ENCODE measurements at regions not wholly inside any gene's neighbourhood (a gene's known extent, or its start where the extent isn't known, plus 50 kb on each side); places are given as distances from the start of the nearest gene placed in this dataset.

GRCh38 chr10:78250313-78251015 lies 216.8 kb downstream of the RPS24 start:
- no peaks in the 10 kb centered on the region for H3F3A ChIP-seq (ENCODE audit: low read length, unreplicated experiment)
- ChIA-PET POLR2A (ENCODE audit: unreplicated experiment) (no interaction called here), CTCF (no interaction called here)
- H3K27me3 ChIP-seq (ENCODE audit: low read length): no peaks in the 10 kb centered on the region
- intact Hi-C loops (cut with micrococcal nuclease): loop anchor here (10.0 kb wide), 1 partner anchor 504 kb away; no protein-coding TSS in a partner anchor
- no peak overlapping the region for H3K9ac ChIP-seq (ENCODE audit: low read length)
- ATAC-seq (no peak), DNase-seq (no peak)
- H3K4me3 ChIP-seq (ENCODE audit: low read length): no peak overlapping the region
- no peaks in the 10 kb centered on the region for H3K36me3 ChIP-seq (ENCODE audit: low read depth, low read length)
- 0 out of 2 replicates have a peak, but pooled peaks cover 3% of the 10 kb centered on the region for H3K9me2 ChIP-seq (replicated peaks; ENCODE audit: low read length)
- no peak overlapping the region for H3K27ac ChIP-seq (ENCODE audit: low read length)
- peaks cover 7% of the 10 kb centered on the region for H3K4me1 ChIP-seq (ENCODE audit: insufficient read depth, low read length)
- no peaks in the 10 kb centered on the region for H3K9me3 ChIP-seq (ENCODE audit: low read length)
- no TSS peak for BruUV-seq (replicated peaks)
- no peak overlapping the region for H2AFZ ChIP-seq (ENCODE audit: low read length)
- H4K20me1 ChIP-seq (ENCODE audit: low read length): no peaks in the 10 kb centered on the region
- H3K79me2 ChIP-seq (ENCODE audit: low read length): no peaks in the 10 kb centered on the region
- no peak overlapping the region for H3K4me2 ChIP-seq (ENCODE audit: low read length)
- TF ChIP-seq EZH2 (IDR thresholded peaks at IDR 0.05; ENCODE audit: low read length, unreplicated experiment) (no peak), CTCF (conservative IDR thresholded peaks at IDR 0.05; ENCODE audit: low read depth, low read length) (no peak), EZH2phosphoT487 (IDR thresholded peaks at IDR 0.05; ENCODE audit: borderline replicate concordance, low read length) (no peak)

DNA sequence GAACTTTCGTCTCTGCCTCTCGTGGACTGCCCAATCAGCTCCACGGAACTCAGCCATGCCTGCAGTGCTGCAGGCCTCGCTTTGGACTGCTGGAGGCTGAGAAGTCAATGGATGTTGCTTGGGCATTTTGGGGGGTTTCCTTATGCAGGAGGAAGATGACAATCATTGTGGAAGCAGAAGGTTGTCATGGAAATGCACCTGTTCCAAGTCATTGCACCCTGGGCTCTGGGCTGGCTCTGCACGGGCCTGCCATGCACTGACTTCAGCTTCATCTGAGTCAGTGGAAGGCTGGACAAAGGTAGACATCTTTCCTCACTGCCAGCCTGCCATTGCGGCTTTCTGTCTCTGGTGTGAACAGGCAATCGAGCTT lies 217.3 kb downstream of the RPS24 start:
- ChIA-PET CTCF (interaction anchor here (1.0 kb wide), 1 partner anchor 52 kb away, joined by 3 read pairs; no protein-coding TSS in a partner anchor), POLR2A (ENCODE audit: unreplicated experiment) (no interaction called here)
- no peak overlapping the region for H3K9ac ChIP-seq (ENCODE audit: low read length)
- BruUV-seq (replicated peaks): no TSS peak
- no peaks in the 10 kb centered on the region for H3K79me2 ChIP-seq (ENCODE audit: low read length)
- DNase-seq (no peak), ATAC-seq (no peak)
- peaks cover 12% of the 10 kb centered on the region for H3K4me1 ChIP-seq (ENCODE audit: insufficient read depth, low read length)
- H3K27me3 ChIP-seq (ENCODE audit: low read length): no peaks in the 10 kb centered on the region
- intact Hi-C loops (cut with micrococcal nuclease): loop anchor here (10.0 kb wide), 1 partner anchor 504 kb away; no protein-coding TSS in a partner anchor
- H3K27ac ChIP-seq (ENCODE audit: low read length): no peak overlapping the region
- H4K20me1 ChIP-seq (ENCODE audit: low read length): no peaks in the 10 kb centered on the region
- TF ChIP-seq EZH2 (IDR thresholded peaks at IDR 0.05; ENCODE audit: low read length, unreplicated experiment) (no peak), EZH2phosphoT487 (IDR thresholded peaks at IDR 0.05; ENCODE audit: borderline replicate concordance, low read length) (no peak), CTCF (conservative IDR thresholded peaks at IDR 0.05; ENCODE audit: low read depth, low read length) (no peak)
- H3K4me2 ChIP-seq (ENCODE audit: low read length): no peak overlapping the region
- H3K36me3 ChIP-seq (ENCODE audit: low read depth, low read length): no peaks in the 10 kb centered on the region
- no peak overlapping the region for H2AFZ ChIP-seq (ENCODE audit: low read length)
- no peaks in the 10 kb centered on the region for H3K9me3 ChIP-seq (ENCODE audit: low read length)
- 0 out of 2 replicates have a peak, but pooled peaks cover 3% of the 10 kb centered on the region for H3K9me2 ChIP-seq (replicated peaks; ENCODE audit: low read length)
- no peak overlapping the region for H3K4me3 ChIP-seq (ENCODE audit: low read length)
- H3F3A ChIP-seq (ENCODE audit: low read length, unreplicated experiment): no peaks in the 10 kb centered on the region

- CTCF ChIA-PET: no interaction called here
- H3K27ac ChIP-seq (ENCODE audit: low read length): no peak overlapping the region
- ATAC-seq (no peak), DNase-seq (no peak)
- H3K9me3 ChIP-seq (ENCODE audit: low read length): no peaks in the 10 kb centered on the region
- H3K4me2 ChIP-seq (ENCODE audit: low read length): no peak overlapping the region
- H3K9ac ChIP-seq (ENCODE audit: low read length): no peak overlapping the region
- H3K27me3 ChIP-seq (ENCODE audit: low read length): no peaks in the 10 kb centered on the region
- H2AFZ ChIP-seq (ENCODE audit: low read length): no peak overlapping the region
- H3K9me2 ChIP-seq (replicated peaks; ENCODE audit: low read length): 0 out of 2 replicates have a peak, but pooled peaks cover 3% of the 10 kb centered on the region
- no peaks in the 10 kb centered on the region for H3K79me2 ChIP-seq (ENCODE audit: low read length)
- H3K36me3 ChIP-seq (ENCODE audit: low read depth, low read length): no peaks in the 10 kb centered on the region
- no TSS peak for BruUV-seq (replicated peaks)
- H3K4me1 ChIP-seq (ENCODE audit: insufficient read depth, low read length): peaks cover 20% of the 10 kb centered on the region
- H3K4me3 ChIP-seq (ENCODE audit: low read length): no peak overlapping the region
- H4K20me1 ChIP-seq (ENCODE audit: low read length): no peaks in the 10 kb centered on the region
- TF ChIP-seq EZH2 (IDR thresholded peaks at IDR 0.05; ENCODE audit: low read length, unreplicated experiment) (no peak), CTCF (conservative IDR thresholded peaks at IDR 0.05; ENCODE audit: low read depth, low read length) (no peak), EZH2phosphoT487 (IDR thresholded peaks at IDR 0.05; ENCODE audit: borderline replicate concordance, low read length) (no peak)
- no peaks in the 10 kb centered on the region for H3F3A ChIP-seq (ENCODE audit: low read length, unreplicated experiment)
- POLR2A ChIA-PET (ENCODE audit: unreplicated experiment): interaction anchor here (0.7 kb wide), 1 partner anchor 127 kb away, joined by 5 read pairs; no protein-coding TSS in a partner anchor
- intact Hi-C loops (cut with micrococcal nuclease): loop anchor here (10.0 kb wide), 1 partner anchor 503 kb away; no protein-coding TSS in a partner anchor
Observed at GRCh38 chr10:78252286-78252685, 218.6 kb downstream of the RPS24 start.

Measured in PC-3 (cell line).